IPS-20b (cell line): ENCODE measurements at regions not wholly inside any gene's neighbourhood (a gene's known extent, or its start where the extent isn't known, plus 50 kb on each side); places are given as distances from the start of the nearest gene placed in this dataset.
"Not testable (repeated sequence)": the region's sequence is repeated elsewhere in the genome, so short reads cannot be mapped to it uniquely, and the experiment has no call there.

Experiments
- H3K27ac ChIP-seq: one replicate; pipeline ENCODE4 v1.5.1; 2013; ENCODE audit warnings: low read length
- H3K27me3 ChIP-seq: 2 replicates; pipeline ENCODE4 v1.6.1; 2013; ENCODE audit warnings: mild to moderate bottlenecking, low read length, inconsistent platforms; ENCODE audit not compliant: insufficient read depth
- H3K36me3 ChIP-seq: 2 replicates; pipeline ENCODE4 v1.6.1; 2013; ENCODE audit warnings: low read depth, mild to moderate bottlenecking, inconsistent platforms, low read length, moderate library complexity; ENCODE audit not compliant: insufficient read depth
- H3K4me1 ChIP-seq: 2 replicates; pipeline ENCODE4 v1.6.1; 2013; ENCODE audit warnings: mild to moderate bottlenecking, control low read depth, inconsistent platforms, low read length, moderate library complexity; ENCODE audit not compliant: insufficient read depth
- H3K4me3 ChIP-seq: 2 replicates; pipeline ENCODE4 v1.5.1; 2013; ENCODE audit warnings: mild to moderate bottlenecking, low read length, inconsistent platforms
- H3K9ac ChIP-seq: 2 replicates; pipeline ENCODE4 v1.6.1; 2013; ENCODE audit warnings: low read depth, mild to moderate bottlenecking, inconsistent platforms, low read length, moderate library complexity
- H3K9me3 ChIP-seq: 2 replicates; pipeline ENCODE4 v1.6.1; 2013; ENCODE audit warnings: mild to moderate bottlenecking, low read depth, low read length, inconsistent platforms; ENCODE audit not compliant: insufficient read depth

- no peaks in the 10 kb centered on the region for H3K36me3 ChIP-seq
- no peaks in the 10 kb centered on the region for H3K27me3 ChIP-seq
- no peak overlapping the region for H3K4me3 ChIP-seq
- H3K4me1 ChIP-seq, result no peaks in the 10 kb centered on the region
- H3K9ac ChIP-seq, result no peak overlapping the region
- H3K27ac ChIP-seq, result no peak overlapping the region
- H3K9me3 ChIP-seq, result no peaks in the 10 kb centered on the region
Observed at GRCh38 chr15:26015516-26016075, 152.5 kb upstream of the ATP10A start.

- no peaks in the 10 kb centered on the region for H3K27me3 ChIP-seq
- no peaks in the 10 kb centered on the region for H3K4me1 ChIP-seq
- no peaks in the 10 kb centered on the region for H3K9me3 ChIP-seq
- no peak overlapping the region for H3K4me3 ChIP-seq
- no peak overlapping the region for H3K9ac ChIP-seq
- H3K36me3 ChIP-seq, result no peaks in the 10 kb centered on the region
- no peak overlapping the region for H3K27ac ChIP-seq
Observed at GRCh38 chr15:26013981-26014380, 150.9 kb upstream of the ATP10A start.

GRCh38 chr15:26011916-26012315 lies 148.8 kb upstream of the ATP10A start:
- Histone ChIP-seq H3K27ac (no peak overlapping the region), H3K4me1 (no peaks in the 10 kb centered on the region), H3K36me3 (no peaks in the 10 kb centered on the region), H3K9ac (no peak overlapping the region), H3K9me3 (no peaks in the 10 kb centered on the region), H3K4me3 (no peak overlapping the region), H3K27me3 (no peaks in the 10 kb centered on the region)

- Histone ChIP-seq H3K27ac (no peak overlapping the region), H3K4me1 (no peaks in the 10 kb centered on the region), H3K9ac (no peak overlapping the region), H3K36me3 (no peaks in the 10 kb centered on the region), H3K4me3 (no peak overlapping the region), H3K9me3 (no peaks in the 10 kb centered on the region), H3K27me3 (no peaks in the 10 kb centered on the region)
Observed at GRCh38 chr15:26007151-26007550, 144.0 kb upstream of the ATP10A start.

GRCh38 chr15:26001201-26001600 lies 138.1 kb upstream of the ATP10A start:
- Histone ChIP-seq H3K9me3 (no peaks in the 10 kb centered on the region), H3K27me3 (no peaks in the 10 kb centered on the region), H3K4me1 (no peaks in the 10 kb centered on the region), H3K4me3 (no peak overlapping the region), H3K36me3 (no peaks in the 10 kb centered on the region), H3K9ac (no peak overlapping the region), H3K27ac (no peak overlapping the region)

GRCh38 chr15:25993506-25993905 lies 130.4 kb upstream of the ATP10A start:
- Histone ChIP-seq H3K4me3 (no peak overlapping the region), H3K9ac (no peak overlapping the region), H3K4me1 (no peaks in the 10 kb centered on the region), H3K36me3 (no peaks in the 10 kb centered on the region), H3K27me3 (no peaks in the 10 kb centered on the region), H3K9me3 (no peaks in the 10 kb centered on the region), H3K27ac (no peak overlapping the region)

- Histone ChIP-seq H3K27ac (no peak overlapping the region), H3K4me1 (peaks cover 7% of the 10 kb centered on the region; the same call in 1 of the 2 replicates), H3K9ac (no peak overlapping the region), H3K4me3 (no peak overlapping the region), H3K36me3 (no peaks in the 10 kb centered on the region), H3K9me3 (no peaks in the 10 kb centered on the region), H3K27me3 (no peaks in the 10 kb centered on the region)
Observed at GRCh38 chr15:25990220-25990619, 127.1 kb upstream of the ATP10A start.

GRCh38 chr15:25989327-25989726 lies 126.2 kb upstream of the ATP10A start:
- H3K9me3 ChIP-seq, result no peaks in the 10 kb centered on the region
- H3K4me1 ChIP-seq, result peaks cover 15% of the 10 kb centered on the region; the same call in 1 of the 2 replicates
- no peaks in the 10 kb centered on the region for H3K36me3 ChIP-seq
- no peaks in the 10 kb centered on the region for H3K27me3 ChIP-seq
- no peak overlapping the region for H3K4me3 ChIP-seq
- H3K27ac ChIP-seq, result no peak overlapping the region
- no peak overlapping the region for H3K9ac ChIP-seq

- H3K9me3 ChIP-seq, H3K9ac ChIP-seq, H3K27ac ChIP-seq, H3K27me3 ChIP-seq, H3K4me3 ChIP-seq, H3K36me3 ChIP-seq: not testable (repeated sequence)
- peaks cover 18% of the 10 kb centered on the region; the same call in 1 of the 2 replicates for H3K4me1 ChIP-seq
Observed at GRCh38 chr15:25988716-25989115, 125.6 kb upstream of the ATP10A start.

- no peaks in the 10 kb centered on the region for H3K27me3 ChIP-seq
- no peak overlapping the region for H3K4me3 ChIP-seq
- H3K9me3 ChIP-seq, result no peaks in the 10 kb centered on the region
- H3K36me3 ChIP-seq, result no peaks in the 10 kb centered on the region
- H3K27ac ChIP-seq, result no peak overlapping the region
- H3K9ac ChIP-seq, result no peak overlapping the region
- H3K4me1 ChIP-seq, result peaks cover 20% of the 10 kb centered on the region; the same call in 1 of the 2 replicates
Observed at GRCh38 chr15:25987638-25988037, 124.5 kb upstream of the ATP10A start.

- no peaks in the 10 kb centered on the region for H3K36me3 ChIP-seq
- H3K27ac ChIP-seq, result no peak overlapping the region
- no peaks in the 10 kb centered on the region for H3K27me3 ChIP-seq
- peaks cover 20% of the 10 kb centered on the region; the same call in 1 of the 2 replicates for H3K4me1 ChIP-seq
- no peaks in the 10 kb centered on the region for H3K9me3 ChIP-seq
- H3K4me3 ChIP-seq, result no peak overlapping the region
- no peak overlapping the region for H3K9ac ChIP-seq
Observed at GRCh38 chr15:25985165-25985564, 122.0 kb upstream of the ATP10A start.

GRCh38 chr15:25982736-25983135 lies 119.6 kb upstream of the ATP10A start:
- H3K27ac ChIP-seq, result no peak overlapping the region
- H3K36me3 ChIP-seq, result no peaks in the 10 kb centered on the region
- no peaks in the 10 kb centered on the region for H3K9me3 ChIP-seq
- no peaks in the 10 kb centered on the region for H3K27me3 ChIP-seq
- H3K4me1 ChIP-seq, result peaks cover 20% of the 10 kb centered on the region; the same call in 1 of the 2 replicates
- H3K4me3 ChIP-seq, result no peak overlapping the region
- H3K9ac ChIP-seq, result no peak overlapping the region
